GM23338 (cell line): ENCODE measurements at regions not wholly inside any gene's neighbourhood (a gene's known extent, or its start where the extent isn't known, plus 50 kb on each side); places are given as distances from the start of the nearest gene placed in this dataset.
"Not testable (repeated sequence)": the region's sequence is repeated elsewhere in the genome, so short reads cannot be mapped to it uniquely, and the experiment has no call there.

Experiments
- CREB1 ChIP-seq: fragments of 250-450 bp; sonication (Bioruptor Pico); IDR thresholded peaks from 2 replicates; pipeline ENCODE4 v1.5.0; 2020; ENCODE audit warnings: low read depth, mild to moderate bottlenecking, moderate library complexity
- CTCF ChIP-seq, 2 experiments: fragments of 200-600 bp in 1 of 2; sonication (generic) in 1 of 2; conservative IDR thresholded peaks; 2 replicates each; pipeline versions ENCODE4 v1.5.1 to v1.6.1; 2016 to 2017; ENCODE audit warnings: antibody characterized with exemption in 2 of 2, low read depth in 2 of 2, mild to moderate bottlenecking in 2 of 2, moderate library complexity in 1 of 2
- EZH2 ChIP-seq: fragments of 200-600 bp; sonication (generic); IDR thresholded peaks from one replicate; pipeline ENCODE4 v1.8.0; 2017; ENCODE audit warnings: antibody characterized with exemption, mild to moderate bottlenecking, low read depth; ENCODE audit not compliant: unreplicated experiment
- EZH2phosphoT487 ChIP-seq: fragments of 200-600 bp; sonication (generic); IDR thresholded peaks from one replicate; pipeline ENCODE4 v1.8.1; 2018; ENCODE audit warnings: antibody characterized with exemption; ENCODE audit not compliant: unreplicated experiment
- POLR2AphosphoS5 ChIP-seq: IDR thresholded peaks from 2 replicates; pipeline ENCODE4 v1.6.1; 2016; ENCODE audit warnings: antibody characterized with exemption, low read depth
- STAT1 ChIP-seq: IDR thresholded peaks from one replicate; pipeline ENCODE4 v1.6.1; 2016; ENCODE audit warnings: antibody characterized with exemption; ENCODE audit not compliant: unreplicated experiment
- ZNF114 ChIP-seq: fragments of 250-450 bp; sonication (Bioruptor Pico); IDR thresholded peaks from 2 replicates; pipeline ENCODE4 v1.5.0; 2020; ENCODE audit warnings: mild to moderate bottlenecking, moderate library complexity
- ZNF331 ChIP-seq: fragments of 250-450 bp; sonication (Bioruptor Pico); IDR thresholded peaks from 2 replicates; pipeline ENCODE4 v1.5.0; 2020; ENCODE audit warnings: low read depth, mild to moderate bottlenecking, moderate library complexity
- TF ChIP-seq, protein P1 (sequence below): IDR thresholded peaks from one replicate; pipeline ENCODE4 v1.6.1; 2018; ENCODE audit warnings: antibody characterized with exemption; ENCODE audit not compliant: unreplicated experiment

DNA sequence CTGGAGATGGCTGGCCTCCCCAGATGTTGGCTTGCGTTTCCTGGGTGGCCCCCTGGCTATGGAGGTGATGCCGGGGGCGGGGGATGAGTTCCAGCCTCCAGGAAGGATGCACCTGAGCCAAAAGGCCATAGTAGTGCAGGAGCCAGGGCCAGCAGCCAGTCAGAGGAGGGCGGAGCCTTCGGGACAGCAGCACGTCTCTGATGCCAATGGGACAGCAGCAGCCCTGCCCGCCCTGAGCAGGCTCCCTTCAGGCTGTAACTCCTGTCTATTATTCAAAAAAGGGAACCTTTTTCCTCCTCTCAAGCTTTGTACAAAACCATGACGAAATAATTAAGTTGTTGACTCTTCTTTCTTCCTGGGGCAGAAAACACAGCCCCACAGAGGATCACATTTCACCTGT lies 189.7 kb downstream of the BCL2L11 start:
- not testable (repeated sequence) for TF ChIP-seq EZH2; CTCF (conservative IDR thresholded peaks at IDR 0.05; ENCODE audit: low read depth in 2 of 2); POLR2AphosphoS5; STAT1; EZH2phosphoT487; ZNF331 (CRISPR knock-in tag); CREB1 (CRISPR knock-in tag); ZNF114
- TF ChIP-seq, protein P1, sequence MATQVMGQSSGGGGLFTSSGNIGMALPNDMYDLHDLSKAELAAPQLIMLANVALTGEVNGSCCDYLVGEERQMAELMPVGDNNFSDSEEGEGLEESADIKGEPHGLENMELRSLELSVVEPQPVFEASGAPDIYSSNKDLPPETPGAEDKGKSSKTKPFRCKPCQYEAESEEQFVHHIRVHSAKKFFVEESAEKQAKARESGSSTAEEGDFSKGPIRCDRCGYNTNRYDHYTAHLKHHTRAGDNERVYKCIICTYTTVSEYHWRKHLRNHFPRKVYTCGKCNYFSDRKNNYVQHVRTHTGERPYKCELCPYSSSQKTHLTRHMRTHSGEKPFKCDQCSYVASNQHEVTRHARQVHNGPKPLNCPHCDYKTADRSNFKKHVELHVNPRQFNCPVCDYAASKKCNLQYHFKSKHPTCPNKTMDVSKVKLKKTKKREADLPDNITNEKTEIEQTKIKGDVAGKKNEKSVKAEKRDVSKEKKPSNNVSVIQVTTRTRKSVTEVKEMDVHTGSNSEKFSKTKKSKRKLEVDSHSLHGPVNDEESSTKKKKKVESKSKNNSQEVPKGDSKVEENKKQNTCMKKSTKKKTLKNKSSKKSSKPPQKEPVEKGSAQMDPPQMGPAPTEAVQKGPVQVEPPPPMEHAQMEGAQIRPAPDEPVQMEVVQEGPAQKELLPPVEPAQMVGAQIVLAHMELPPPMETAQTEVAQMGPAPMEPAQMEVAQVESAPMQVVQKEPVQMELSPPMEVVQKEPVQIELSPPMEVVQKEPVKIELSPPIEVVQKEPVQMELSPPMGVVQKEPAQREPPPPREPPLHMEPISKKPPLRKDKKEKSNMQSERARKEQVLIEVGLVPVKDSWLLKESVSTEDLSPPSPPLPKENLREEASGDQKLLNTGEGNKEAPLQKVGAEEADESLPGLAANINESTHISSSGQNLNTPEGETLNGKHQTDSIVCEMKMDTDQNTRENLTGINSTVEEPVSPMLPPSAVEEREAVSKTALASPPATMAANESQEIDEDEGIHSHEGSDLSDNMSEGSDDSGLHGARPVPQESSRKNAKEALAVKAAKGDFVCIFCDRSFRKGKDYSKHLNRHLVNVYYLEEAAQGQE, result not testable (repeated sequence)
